LoVo (cell line): ENCODE measurements at regions not wholly inside any gene's neighbourhood (a gene's known extent, or its start where the extent isn't known, plus 50 kb on each side); places are given as distances from the start of the nearest gene placed in this dataset.
A peak's percentile ranks its signal among the peaks of the same experiment; 100 is the strongest.

Experiments used
- DNase-seq: peaks from one replicate; pipeline ENCODE4 v3.0.0-alpha.2; 2016; ENCODE audit warnings: low spot score

GRCh38 chr11:92276773-92277172 lies 52.2 kb downstream of the FAT3 start:
- no peak for DNase-seq

- no peak for DNase-seq
These were observed 53.3 kb downstream of the FAT3 start for GRCh38 chr11:92277871-92278270.

DNA sequence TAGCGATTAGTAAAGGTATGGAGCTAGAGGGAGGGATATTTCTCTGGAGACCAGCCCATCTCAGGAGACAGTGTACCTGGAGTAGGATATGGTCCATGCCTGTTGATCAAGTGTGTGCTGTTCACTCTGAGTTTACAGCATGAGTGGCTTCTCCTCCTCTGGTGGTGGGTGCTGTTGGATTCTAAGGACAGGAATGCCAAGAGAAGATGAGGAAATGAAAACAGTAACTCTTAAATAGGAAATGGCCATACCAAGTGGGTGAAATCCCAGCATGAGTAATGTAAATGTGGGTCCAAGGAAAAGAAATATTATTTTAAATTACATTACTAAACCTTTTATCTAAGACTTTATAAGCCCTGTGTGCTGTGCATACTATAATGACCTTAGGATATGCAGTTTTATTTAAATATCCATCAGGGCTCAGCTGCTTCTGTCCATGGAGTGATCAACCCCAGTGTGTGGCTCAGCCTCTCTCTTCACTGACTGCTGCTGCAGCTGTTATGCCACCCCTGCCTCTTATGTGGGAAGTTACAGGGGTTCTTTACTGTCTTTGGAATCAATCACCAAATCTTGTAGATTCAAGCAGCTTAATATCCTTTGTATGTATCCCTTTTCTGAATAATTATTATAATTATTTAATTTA lies 54.3 kb downstream of the FAT3 start:
- DNase-seq = no peak

GRCh38 chr11:92284107-92284506 lies 59.5 kb downstream of the FAT3 start:
- no peak for DNase-seq

DNA sequence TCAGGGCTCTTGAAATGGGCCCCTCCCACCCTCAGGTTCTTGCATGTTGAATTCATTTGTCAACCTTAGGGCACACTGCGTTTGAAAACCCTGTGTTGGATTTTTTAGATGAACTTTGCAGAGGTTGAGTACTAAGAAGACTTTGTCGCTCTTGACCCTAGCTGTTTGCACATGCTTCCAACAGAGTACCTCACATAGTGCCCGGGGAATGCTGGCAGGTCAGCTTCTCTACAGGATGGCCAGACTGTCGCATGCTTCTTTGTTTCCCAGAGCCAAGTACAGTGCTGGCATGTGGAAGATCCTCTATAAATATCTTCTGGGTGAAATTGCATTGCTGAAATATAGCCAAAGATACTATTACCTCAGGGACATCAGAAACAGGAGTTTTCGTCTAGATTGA lies 59.9 kb downstream of the FAT3 start:
- no peak for DNase-seq

DNA sequence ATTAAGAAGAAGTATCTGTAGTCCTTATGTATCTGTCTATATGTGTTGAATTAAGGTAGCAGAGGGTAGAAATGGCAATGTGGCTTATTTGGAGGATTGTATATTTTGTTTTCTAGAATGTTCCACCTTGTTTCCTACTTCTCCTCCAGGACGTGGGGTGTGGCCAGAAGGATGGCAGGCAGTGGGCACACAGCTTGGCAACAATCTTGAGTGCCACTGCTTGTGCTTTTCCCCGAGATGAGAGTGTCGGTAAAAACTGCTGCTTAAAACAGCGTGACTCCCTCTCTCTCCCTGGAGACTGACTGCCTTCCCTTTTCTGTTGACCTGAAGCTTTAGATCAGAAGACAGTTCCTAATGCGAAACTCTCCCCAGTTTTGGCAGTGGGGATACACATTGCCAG lies 61.2 kb downstream of the FAT3 start:
- no peak for DNase-seq

DNA sequence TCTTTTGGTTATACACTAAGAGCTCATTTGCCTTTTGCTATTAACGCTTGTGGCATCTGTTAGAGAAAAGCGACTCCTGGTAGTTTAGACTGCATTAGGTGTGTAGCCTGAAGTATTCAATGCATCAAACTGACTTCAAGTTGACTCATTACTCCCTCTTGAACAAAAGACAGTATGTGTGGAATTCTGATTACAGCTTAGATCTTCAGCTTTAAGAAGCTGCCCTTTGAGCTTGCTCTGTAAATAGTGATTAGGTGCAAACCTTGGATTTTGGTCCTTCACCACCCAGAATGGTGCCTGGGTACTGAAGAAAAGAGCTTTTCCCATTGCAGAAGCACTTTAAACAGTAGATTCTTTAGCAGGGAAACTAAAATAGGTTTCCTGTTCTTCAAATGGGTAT lies 62.1 kb downstream of the FAT3 start:
- DNase-seq = no peak

DNA sequence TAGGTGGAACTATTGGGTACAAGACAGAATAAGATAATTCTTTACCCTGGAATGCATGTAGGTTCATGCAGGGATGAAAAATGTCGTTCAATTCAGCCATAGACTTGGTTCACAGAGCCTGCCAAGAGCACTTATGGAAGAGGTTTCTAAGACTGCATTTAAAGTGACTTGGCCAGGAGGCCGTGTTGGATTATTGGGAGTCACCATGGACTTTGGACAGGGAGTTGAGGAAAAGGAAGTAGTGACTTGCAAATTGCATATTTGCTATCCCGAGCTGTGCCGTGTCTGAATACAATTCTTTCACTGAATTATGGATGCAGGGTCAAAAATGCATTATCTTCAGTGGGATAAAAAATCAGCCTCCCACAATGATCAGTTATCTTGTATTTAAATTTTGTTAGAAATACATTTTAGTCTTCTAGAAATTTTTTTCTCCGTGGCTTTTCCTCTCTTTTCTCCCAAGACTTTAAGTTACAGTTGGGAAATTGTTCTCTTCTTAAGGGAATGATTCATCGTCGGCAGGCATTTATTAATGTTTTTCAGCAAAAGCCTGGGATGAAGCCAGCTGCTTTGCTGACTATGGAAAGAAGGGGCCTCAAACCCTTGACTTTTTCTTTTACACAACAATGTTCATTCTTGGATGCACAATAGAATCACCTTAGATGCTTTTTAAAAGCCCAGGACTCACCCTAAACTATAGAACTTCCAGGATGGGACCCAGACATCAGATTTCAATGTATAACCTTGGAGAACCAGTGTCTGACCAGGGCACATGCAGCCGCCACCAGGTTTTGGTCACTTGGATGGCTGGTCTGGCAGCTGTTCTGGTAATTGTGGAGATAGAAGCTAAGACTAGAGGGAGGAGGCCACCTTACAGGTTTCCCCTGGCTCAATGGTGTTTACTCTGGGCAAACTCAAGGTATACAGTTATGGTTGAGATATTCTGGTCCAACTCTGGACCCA lies 70.8 kb downstream of the FAT3 start:
- DNase-seq = peak; percentile 69

GRCh38 chr11:92296138-92296515 lies 71.5 kb downstream of the FAT3 start:
- no peak for DNase-seq

DNA sequence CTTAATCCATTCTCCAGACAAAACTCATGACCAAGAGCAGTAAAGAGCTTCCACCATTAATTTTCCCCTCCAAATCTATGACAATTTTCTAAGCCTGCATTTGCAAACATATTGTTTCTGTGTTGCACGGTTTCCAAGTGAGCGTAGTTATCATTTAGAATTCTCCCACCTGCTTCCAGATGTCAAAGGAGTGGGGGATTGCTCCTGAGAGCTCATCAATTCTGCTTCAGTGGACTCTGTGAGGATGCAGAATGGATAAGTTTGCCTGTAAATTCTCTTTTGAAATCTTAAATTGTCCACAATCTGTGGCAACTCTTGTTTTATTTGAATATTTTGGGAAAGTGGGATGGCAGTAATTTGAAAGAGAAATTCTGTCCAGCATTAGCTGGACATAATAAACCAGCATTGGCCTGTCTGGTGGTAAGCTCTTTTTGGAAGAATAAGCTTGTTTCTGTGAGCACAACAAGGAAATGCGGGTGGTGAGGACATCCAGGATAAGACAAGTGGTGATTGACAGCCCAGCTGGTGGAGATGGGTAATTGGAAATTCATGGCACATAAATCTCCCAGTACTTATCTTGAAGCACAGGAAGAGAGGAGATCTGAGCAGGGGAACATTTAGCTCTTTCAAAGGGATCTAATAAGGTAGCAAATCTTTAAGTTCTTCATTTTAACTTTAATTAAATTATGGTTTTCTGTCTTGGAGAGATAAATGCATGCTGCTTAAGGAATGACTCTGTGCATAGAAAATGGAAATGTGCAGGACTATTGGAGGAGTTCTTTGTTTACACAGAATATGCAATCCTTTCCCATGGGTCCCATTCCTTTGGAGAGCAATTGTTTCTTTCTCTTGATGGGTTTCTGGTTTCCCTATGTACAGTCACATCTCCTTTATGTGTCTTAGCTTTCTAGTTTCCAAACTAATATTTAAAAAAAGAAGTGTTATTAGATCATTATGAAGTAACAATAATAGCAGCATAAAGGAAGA lies 73.2 kb downstream of the FAT3 start:
- no peak for DNase-seq

- DNase-seq = no peak
These were observed 76.3 kb downstream of the FAT3 start for GRCh38 chr11:92300876-92301275.

DNA sequence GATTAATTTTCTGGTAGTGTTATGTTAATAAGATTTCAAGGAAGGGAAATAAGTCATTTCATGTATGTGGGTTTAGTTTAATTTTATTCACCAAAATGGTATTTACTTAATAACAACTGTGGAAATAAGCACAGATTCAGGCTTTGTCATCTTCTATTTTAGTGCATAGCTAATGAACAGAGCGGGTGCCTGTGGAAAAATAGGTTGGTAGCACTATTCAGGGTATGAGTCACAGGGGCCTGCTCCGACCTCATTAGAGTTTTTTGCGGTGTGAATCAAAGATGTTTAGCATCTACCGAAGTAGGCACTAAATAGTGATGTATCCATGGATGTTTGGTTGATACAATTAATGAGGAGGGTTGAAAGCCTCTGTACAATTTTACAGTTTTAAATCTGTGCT lies 78.2 kb downstream of the FAT3 start:
- no peak for DNase-seq

GRCh38 chr11:92304271-92304670 lies 79.7 kb downstream of the FAT3 start:
- DNase-seq = no peak

- DNase-seq = no peak
These were observed 82.4 kb downstream of the FAT3 start for GRCh38 chr11:92306966-92307510.

DNA sequence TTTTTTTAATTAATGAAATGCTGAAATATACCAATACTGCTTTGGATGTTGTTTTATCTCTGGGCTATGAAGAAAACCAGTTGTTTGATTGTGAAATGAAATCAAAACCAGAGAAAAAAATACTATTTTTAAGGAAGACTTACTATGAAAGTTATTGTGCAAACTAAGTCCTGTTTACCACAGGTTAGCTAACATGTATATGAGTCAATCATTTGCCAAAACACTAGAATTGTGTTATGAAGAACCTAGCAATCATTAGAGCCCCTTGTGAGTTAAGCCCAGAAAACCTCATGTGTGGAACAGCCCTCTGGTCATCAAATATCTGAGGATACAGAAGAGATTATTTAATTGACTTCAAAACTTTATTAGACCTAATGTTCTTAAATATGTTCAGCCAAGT lies 83.7 kb downstream of the FAT3 start:
- DNase-seq = no peak

- no peak for DNase-seq
These were observed 87.2 kb downstream of the FAT3 start for GRCh38 chr11:92311616-92312449.

- DNase-seq = no peak
These were observed 89.2 kb downstream of the FAT3 start for GRCh38 chr11:92313784-92314183.

- DNase-seq = no peak
These were observed 89.9 kb downstream of the FAT3 start for GRCh38 chr11:92314499-92314898.

GRCh38 chr11:92316106-92316809 lies 91.6 kb downstream of the FAT3 start:
- DNase-seq = no peak

GRCh38 chr11:92317222-92317621 lies 92.6 kb downstream of the FAT3 start:
- no peak for DNase-seq
